HG03469 (cell line): ENCODE measurements at regions not wholly inside any gene's neighbourhood (a gene's known extent, or its start where the extent isn't known, plus 50 kb on each side); places are given as distances from the start of the nearest gene placed in this dataset.

Experiments used
- ATAC-seq: cut with Tn5 transposase; IDR thresholded peaks from one replicate; pipeline ENCODE4 v1.9.1; 2021; ENCODE audit warnings: mild to moderate bottlenecking, moderate library complexity, moderate number of reproducible peaks; ENCODE audit not compliant: unreplicated experiment

DNA sequence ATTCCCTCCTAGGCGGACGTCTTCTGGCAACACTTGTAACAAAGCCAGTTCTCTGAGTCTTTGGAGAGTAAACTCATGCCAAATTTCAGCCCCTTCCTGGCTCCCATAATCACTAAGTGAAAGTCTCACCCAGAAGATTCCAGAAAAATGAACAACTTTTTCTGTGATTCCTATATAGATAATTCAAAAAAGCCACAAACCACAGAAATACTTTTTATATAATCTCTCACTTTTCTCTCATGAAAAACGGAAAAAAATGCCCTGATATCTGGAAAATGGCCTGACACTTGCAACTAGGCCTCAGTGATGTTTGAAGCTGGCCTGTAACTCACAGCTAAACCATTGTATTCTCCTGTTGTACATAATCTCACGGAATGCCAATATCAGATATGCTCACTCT, 296.2 kb downstream of the HTR7 start:
- ATAC-seq, result no peak

DNA sequence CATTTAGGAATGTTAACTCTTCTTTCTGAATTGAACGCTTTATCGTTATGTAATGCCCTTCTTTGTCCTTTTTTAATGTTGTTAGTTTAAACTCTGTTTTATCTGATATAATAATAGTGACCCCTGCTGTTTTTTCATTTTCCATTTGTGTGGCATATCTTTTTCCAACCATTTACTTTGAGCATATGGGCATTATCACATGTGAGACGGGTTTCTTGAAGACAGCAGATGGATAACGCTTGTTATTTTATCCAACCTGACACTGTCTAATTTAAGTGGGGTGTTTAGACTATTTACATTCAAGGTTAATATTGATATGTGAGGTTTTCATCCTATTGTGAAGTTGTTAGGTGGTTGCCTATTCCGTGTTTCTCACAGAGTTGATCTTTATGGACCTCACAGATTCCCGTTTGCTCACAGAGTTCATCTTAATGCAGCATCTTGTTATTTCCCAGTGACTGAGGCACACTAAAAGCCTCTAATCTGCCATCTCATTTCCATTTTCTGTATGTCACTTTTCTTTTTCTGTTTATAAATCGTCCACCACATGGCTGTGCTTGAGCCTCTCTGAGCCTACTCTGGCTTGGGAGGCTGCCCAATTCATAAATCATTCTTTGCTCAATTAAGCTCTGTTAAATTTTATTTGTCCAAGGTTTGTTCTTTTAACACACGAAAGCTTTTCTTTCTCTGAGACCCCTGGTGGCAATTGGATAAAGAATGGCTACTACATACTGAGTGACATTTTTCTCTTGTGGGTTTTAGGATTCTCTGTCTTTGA, 286.2 kb downstream of the HTR7 start:
- no peak for ATAC-seq

DNA sequence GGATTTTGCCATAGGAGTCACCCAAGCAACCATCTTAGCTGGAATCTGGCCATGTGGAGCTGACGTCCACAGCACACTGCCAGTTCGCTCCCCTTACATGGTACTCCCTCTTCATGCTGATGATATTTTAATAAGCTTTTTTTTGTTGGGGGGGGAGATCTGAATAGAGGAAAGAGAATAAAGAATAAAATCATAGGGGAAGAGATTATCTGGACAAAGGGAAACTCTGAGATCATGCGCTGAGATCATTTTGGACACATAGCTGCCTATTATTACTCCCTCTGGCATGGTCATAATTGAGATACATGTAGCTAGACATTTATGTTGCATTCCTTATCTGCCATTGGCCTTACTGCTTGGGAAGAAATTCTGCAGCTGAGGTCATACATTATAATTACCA, 282.7 kb downstream of the HTR7 start:
- ATAC-seq, result no peak

DNA sequence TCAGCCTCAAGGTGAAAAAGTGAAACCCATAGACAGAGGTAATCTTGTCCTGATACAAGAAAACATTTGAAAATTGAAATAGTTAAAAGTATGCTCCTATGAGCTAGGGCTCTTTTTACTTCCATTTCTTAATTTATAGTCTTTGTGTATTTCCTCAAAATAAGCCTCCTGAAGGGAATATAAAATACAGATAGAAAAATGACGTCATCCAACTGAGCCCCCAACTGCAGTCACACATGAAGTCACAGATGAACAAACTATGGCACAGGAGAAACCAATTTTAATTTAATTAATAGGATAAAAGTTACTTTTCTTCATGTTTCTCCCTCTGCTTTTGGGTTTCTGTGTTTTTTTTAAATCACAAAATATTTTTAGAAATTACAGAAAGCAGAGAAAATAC, 280.3 kb downstream of the HTR7 start:
- no peak for ATAC-seq

DNA sequence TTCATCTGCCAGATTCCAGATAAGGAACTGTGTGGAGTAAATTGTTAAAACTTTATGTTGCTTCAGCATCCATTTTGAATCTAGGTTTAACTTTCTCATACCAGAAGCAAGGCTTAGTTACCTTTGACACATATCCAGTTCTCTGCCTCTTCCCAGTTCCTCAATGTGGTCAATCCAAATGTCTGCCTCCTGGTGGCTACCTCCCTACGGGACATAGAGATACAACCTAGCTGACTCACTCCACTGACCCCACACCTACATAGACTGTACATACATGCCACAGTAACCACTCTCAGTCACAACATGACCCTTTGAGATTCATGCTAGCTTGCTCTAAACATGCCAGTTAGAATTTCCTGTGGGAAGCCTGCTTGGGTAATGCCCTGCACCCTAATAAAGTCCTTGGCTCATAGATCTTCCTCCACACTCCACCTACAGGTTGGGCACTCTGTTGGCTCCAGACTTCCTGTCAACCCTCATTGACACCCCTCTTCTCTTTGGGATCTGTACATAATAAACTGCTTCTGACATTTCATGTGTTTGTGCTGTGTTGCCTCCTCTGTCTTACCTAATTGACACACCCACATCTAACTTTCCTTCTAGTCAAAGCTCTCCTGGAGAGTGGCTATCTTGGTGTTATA, 278.1 kb downstream of the HTR7 start:
- no peak for ATAC-seq

DNA sequence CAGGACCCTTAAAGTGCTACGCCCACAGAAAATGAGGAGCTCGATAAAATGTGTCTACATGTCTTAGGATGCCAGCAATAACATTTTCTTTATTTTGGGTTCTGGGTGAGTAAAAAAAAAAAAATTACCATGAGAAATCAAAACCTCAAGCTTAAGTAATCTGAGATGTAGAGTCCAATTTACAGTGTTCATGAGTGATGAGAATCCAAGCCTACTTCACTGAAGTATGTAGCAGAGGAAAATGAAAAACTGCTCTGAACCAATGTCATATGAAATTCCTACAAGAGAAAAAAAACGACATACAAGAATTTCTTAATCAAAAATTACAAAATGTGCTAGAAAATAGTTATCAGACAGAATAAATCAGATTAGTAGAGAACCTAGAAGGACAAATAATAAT, 274.4 kb downstream of the HTR7 start:
- ATAC-seq, result no peak

DNA sequence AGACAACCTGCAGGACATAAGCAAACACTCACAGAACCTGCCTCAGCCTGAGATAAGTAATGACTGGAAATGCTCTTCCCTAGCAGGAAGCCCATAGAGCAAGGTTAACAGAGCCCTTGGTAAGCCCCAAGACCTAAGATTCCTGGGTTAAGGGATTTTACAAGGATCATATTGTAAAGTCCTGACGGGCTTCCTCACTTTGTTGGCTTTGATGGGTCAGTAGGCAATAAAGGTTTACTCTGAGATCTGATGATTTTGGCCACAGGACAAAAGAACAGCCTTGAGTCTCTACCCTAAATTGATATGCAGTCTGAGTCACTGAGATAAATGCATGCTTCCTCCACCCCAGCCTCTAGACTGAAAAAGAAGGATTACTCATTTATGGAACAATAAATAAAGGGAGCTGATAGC, 270.8 kb downstream of the HTR7 start:
- ATAC-seq, result no peak

DNA sequence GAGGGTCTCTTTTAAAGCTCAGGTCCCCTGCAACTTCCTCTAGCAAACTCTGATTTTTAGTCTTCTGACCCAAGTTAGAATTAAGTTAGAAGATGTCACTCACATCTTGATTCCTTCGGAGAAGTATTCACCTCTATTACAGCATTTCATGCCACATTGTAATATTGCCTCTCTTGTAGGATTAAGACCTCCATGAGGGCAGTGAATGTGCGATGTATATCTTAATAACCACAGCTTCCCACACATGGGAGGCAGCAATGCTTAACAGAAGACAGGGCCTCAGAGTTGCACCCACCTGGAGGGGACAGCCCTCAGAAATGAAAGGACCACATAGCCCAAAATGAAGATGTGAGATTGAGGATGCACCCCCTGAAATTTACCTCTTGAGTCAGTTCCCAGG, 270.3 kb downstream of the HTR7 start:
- no peak for ATAC-seq

DNA sequence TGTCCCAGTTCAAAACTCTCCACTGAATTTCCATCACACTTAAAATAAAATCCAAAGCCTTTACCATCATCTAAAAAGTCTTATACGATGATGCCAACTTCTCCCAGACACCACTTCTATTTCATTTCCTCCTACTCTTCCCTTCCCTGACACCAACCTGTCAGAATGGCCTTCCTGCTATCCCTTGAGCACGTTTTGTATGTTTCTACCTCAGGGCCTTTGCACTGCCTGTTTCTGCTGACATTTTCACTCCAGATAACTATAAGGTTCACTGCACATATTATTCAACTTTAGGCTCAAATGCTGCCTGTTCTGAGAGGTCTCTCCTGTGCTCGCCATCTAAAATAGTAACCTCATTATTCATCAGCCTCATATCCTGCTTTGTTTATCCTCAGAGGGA, 269.6 kb downstream of the HTR7 start:
- no peak for ATAC-seq

DNA sequence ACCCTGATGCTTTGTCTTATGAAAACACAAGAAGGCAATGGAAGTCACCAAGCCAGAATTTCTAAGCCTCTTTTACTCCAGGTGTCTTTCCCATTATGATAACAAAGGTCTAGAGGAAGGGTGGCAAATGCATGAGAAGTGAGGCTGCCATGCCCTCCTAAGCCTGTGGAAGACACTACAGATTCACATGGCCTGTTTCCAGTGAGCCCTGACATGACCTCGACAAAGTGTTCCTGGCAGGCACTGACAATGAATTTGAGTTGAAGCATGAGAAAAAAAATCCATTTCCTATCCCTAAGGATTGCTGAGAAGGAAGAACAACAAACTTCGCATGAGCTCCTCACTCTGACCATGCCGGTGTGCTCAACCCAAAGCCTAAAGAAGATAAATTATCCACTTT, 268.0 kb downstream of the HTR7 start:
- ATAC-seq, result no peak

DNA sequence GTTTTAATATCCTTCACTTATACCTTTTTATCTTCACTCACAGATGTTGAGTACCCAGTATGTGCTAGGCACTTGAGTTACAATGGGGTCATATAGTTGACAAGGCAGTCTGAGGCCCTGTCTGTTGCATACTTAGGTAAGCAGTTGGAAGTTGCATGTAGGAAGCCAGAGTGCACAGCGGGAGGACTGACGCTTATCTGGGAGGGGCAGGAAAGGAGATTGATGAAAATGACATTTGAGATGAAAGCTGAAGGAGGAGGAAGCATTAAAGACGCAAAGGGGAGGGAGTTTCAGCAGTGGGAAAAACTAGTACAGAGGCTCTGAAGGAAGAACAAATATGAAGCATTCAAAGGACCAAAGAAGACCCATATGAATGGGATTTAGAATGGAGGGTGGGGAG, 266.2 kb downstream of the HTR7 start:
- ATAC-seq, result no peak

DNA sequence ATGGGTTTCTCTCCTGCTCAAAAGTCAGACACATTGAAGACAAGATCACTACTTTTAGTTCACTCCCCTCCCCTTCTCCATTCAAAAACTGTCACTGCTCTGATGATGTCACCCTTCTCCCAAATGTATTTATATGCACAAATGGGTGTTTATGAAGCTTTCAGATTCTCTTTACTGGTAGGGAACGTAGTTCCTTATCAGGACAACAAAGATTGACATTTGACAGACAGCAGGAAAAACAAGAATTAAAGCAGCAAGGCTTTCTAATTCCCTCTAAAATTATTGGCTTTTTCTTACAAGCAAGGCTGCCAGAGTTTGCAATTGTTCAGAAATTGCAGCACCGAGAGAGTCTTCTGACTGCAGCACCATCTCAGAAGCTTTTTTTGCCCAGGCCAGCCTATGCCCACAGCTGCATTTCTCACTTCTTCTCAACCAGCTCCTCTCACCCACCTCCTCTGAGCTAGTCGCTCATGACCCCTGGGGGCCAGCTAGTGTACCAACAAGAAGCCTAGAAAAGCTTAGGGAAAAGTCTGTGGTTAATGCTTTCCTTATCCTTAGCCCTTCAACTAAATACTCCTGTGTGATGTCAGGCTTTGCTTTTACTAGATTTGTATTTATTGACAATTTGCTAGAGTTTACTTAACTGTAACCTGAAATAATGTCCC, 265.1 kb downstream of the HTR7 start:
- ATAC-seq, result no peak

DNA sequence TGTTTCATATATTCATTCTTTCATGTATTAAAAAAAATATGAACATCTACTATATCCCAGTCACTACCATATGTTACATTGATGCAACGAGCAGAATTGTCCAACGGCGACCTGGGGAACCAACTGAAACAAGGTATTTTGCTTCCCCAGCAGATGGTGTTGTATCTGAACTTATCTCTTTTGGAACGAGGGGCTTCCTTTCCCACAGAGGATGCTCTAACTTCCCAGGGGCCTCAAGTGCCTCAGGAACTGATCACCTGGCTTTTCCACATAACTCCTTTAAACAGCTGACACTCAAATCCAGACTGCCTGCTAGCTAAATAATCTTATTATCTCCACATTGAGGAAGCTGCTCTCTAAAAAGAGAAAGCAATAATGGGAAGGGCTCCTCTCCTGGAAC, 259.3 kb downstream of the HTR7 start:
- no peak for ATAC-seq

DNA sequence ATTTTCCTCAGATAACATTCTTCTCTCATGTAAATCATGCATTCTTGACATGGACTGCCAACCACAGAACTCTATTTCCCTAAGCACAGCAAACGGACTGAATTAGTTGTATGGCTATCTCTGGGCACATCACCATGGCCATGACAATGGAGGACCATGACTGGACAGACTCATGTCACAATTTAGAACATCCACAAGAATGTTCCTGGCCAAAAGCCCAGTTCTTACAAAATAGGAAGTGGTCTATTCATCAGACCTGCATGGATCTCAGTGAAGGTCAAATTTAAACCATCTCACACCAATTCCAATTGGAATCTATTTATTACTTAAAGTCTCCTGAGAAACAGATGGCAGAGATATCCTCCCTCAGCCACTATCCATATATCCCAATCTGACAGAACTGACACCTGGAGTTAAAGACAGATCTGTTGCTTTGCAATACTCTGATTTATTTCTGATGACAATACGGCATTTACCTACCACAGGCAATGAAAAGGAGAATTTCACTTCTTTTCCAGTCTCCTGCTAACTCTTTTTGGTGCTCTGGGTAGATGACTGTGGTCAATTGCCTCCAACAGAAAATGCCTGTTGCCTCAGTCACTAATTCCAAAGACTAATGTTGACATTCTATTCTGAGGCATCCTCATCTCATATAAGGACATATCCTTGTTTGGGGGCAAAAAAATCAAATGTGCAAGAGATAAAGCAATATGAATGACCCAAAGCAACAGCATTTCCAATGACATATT, 254.8 kb downstream of the HTR7 start:
- no peak for ATAC-seq

DNA sequence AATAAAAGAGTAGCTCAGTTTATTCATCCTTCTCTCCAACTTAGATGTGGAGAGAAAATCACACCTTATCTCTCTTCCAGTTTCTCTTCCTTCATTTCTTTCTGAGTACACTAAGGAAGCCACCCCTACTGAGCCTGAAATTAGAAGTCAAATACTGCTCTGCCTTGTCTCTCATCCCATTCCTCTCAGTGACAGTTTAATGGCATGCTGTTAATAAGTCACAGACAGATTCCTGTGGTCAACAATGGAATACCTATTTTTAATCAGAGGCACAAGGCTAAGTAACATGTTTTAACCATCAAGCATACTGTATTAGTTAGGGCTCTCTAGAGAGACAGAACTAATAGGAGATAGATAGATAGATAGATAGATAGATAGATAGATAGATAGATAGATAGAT, 253.2 kb downstream of the HTR7 start:
- ATAC-seq, result no peak

DNA sequence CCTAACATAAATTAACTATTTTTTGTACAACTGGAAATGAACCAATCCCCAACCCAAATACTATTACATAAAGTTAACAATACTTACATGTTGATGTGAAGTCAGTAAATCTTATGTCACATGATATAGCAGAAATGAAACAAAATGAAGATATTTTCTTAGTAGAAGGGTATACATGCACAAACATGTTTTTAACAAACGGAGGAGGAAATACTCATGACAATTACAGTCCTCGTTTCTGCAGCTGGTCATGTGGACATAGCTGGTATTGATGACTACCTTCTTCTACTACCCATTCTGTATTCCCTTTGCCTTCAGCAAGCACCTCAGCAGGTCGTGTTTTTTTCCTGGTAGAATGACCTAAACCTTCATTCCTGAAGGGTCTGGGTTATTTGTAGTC, 252.3 kb downstream of the HTR7 start:
- no peak for ATAC-seq

DNA sequence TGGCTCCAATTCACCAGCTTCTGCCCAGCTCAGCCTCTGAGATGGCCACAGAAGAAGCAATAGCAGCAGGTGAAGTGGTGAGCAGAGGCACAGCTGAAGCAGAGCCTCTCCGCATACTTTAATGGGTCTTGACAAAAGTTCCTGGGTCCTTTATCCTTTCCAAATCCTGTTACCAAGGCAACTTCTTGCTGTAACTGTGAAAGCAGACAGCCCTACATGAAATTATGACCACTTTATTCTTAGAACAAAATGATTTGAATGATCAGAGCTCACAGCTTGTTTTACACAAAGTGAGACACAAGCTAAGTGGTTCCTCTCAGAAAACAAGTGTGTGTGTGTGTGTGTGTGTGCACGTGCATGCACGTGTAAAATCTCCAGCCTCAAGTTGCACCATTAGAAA, 245.6 kb downstream of the HTR7 start:
- no peak for ATAC-seq

DNA sequence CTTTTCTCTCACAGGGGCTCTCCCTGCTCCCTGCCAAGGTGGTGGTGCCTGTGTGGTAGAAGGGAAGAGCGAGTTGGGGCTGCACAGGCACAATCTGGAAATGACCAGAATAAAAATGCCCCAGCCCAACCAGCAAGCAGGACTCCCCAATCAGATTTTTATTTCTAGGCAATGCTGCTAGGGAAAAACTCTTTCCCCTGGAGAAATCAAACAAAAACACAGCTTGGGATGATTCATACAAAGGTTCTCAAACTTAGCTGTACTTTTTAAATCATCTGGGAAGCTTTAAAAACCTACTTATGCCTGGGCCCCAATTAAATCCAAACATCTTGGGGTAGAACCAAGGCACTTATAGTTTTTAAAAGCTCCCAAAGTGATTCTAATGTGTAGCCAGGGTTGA, 243.2 kb downstream of the HTR7 start:
- no peak for ATAC-seq

DNA sequence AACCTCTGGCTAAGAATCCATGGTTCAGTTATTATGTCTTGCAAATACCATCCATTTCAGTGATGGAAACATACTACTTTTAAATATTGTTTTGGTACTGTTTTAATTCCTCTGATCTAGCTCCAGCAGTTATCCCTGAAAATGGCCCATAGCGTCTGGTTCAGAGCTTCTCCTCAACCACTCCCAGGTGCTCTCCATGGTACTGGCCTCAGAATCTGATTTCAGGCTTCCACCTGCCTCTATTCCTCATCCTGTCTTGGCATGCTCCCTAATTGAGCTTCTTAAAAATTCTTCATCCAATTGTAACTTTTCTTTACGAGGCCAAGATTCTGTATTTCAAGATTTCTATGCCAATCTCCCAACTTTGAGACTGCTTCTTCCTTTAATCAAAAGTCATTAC, 236.3 kb downstream of the HTR7 start:
- ATAC-seq, result no peak

DNA sequence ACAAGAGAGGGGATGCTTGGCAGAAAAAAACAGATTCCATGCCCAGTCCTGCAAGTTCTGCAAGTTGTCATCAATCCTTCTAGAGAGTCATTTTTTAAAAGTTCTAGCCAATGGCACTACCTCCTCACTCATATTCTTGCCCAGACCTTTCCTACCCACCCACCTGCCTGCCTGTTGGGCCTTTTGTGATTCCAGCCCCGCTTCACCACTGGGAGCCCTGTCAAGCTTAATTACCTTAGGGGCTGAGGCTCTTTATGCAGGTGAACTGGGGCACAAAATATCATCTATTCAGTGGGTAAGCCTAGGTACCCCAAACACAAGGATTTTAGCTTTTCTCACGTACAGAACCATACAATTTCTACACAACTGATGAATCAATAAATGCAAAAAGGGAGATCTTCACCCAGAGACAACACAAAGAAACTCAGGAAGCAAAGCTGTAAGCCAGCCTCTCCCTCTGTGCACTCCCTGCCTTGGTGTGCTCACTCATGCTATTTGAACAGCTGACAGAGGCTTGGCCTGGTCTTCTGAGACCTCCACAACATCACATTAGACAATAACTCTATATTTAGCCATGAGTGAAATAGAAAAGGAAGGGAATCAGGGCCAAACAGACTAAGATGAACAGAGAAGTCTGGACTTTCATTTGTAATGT, 222.6 kb downstream of the HTR7 start:
- no peak for ATAC-seq

DNA sequence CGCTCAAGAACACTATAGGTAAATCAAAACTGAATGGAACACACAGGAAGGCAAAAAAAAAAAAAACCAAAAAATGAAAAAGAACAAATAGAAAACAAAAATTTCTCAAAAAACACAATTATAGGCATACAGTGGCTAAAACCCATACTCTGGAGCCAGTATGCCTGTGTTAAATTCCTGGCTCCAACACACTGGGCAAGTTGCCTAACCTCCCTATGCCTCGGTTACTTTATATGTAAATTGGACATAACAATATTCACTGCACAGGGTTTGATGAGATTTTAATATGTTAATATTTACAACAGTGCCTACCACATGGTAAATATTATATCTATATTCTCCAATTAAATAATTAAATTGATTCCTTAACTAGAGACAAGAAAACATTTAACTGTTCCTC, 217.1 kb downstream of the HTR7 start:
- ATAC-seq, result no peak
